ENCODE measurements at regions not wholly inside any gene's neighbourhood (a gene's known extent, or its start where the extent isn't known, plus 50 kb on each side); places are given as distances from the start of the nearest gene placed in this dataset.

GRCh38 chr15:93865586-93865985, 365.8 kb upstream of the MCTP2 start:
- Histone ChIP-seq H2BK12ac (ENCODE audit: low read length) (no peak overlapping the region), H3K9me3 (ENCODE audit: insufficient read depth, low read depth, low read length) (no peaks in the 10 kb centered on the region), H4K8ac (ENCODE audit: low read depth, low read length) (no peak overlapping the region), H3K4me3 (ENCODE audit: low read depth, low read length) (no peak overlapping the region), H2AFZ (ENCODE audit: insufficient read depth, low read length, poor library complexity) (no peak overlapping the region), H3K14ac (ENCODE audit: low read length) (no peak overlapping the region), H3K27me3 (ENCODE audit: insufficient read depth, low read length) (no peaks in the 10 kb centered on the region), H3K36me3 (ENCODE audit: control insufficient read depth in 1 of 2, insufficient read depth in 2 of 2, low read length in 2 of 2) (no peaks in the 10 kb centered on the region), H3K23ac (ENCODE audit: low read length) (no peak overlapping the region), H3K27ac (ENCODE audit: low read depth, low read length) (no peak overlapping the region), H4K12ac (ENCODE audit: low read depth, low read length) (no peak overlapping the region), H3K79me2 (ENCODE audit: control insufficient read depth, insufficient read depth, low read length, poor library complexity) (no peaks in the 10 kb centered on the region), H3K79me1 (ENCODE audit: low read length) (no peaks in the 10 kb centered on the region), H3K4me1 (ENCODE audit: control insufficient read depth in 1 of 2, insufficient read depth in 2 of 2, low read length in 2 of 2) (no peaks in the 10 kb centered on the region), H2BK5ac (ENCODE audit: low read depth, low read length, poor library complexity) (no peak overlapping the region), H3K4me2 (ENCODE audit: low read length) (no peak overlapping the region), H3K18ac (ENCODE audit: low read length) (no peak overlapping the region), H3K9ac (ENCODE audit: low read length) (no peak overlapping the region), H3K4ac (ENCODE audit: low read depth, low read length) (no peak overlapping the region), H2AK5ac (ENCODE audit: low read length) (no peak overlapping the region), H2BK120ac (ENCODE audit: insufficient read depth, low read length, poor library complexity) (no peak overlapping the region), H4K91ac (ENCODE audit: low read depth, low read length) (no peak overlapping the region)
- no CpG with 5 or more reads among the region's 4 CpGs for WGBS (ENCODE audit: extremely low coverage, insufficient coverage, insufficient read length)
- peak in 1 of 2 donors; percentile 32 for DNase-seq

- no peaks in the 10 kb centered on the region for H3K79me2 ChIP-seq (ENCODE audit: control insufficient read depth, insufficient read depth, low read length, poor library complexity)
- H3K9me3 ChIP-seq (ENCODE audit: insufficient read depth, low read depth, low read length): no peaks in the 10 kb centered on the region
- peak; percentile 3 to 34 for DNase-seq
- H2AK5ac ChIP-seq (ENCODE audit: low read length): no peak overlapping the region
- no peak overlapping the region for H3K27ac ChIP-seq (ENCODE audit: low read depth, low read length)
- no peak overlapping the region for H2BK5ac ChIP-seq (ENCODE audit: low read depth, low read length, poor library complexity)
- H2BK120ac ChIP-seq (ENCODE audit: insufficient read depth, low read length, poor library complexity): no peak overlapping the region
- no peak overlapping the region for H3K4me2 ChIP-seq (ENCODE audit: low read length)
- no peak overlapping the region for H4K8ac ChIP-seq (ENCODE audit: low read depth, low read length)
- no peaks in the 10 kb centered on the region for H3K79me1 ChIP-seq (ENCODE audit: low read length)
- no peak overlapping the region for H3K4ac ChIP-seq (ENCODE audit: low read depth, low read length)
- H3K27me3 ChIP-seq (ENCODE audit: insufficient read depth, low read length): no peaks in the 10 kb centered on the region
- no CpG with 5 or more reads among the region's 7 CpGs for WGBS (ENCODE audit: extremely low coverage, insufficient coverage, insufficient read length)
- no peak overlapping the region for H3K14ac ChIP-seq (ENCODE audit: low read length)
- no peak overlapping the region for H3K4me3 ChIP-seq (ENCODE audit: low read depth, low read length)
- H2AFZ ChIP-seq (ENCODE audit: insufficient read depth, low read length, poor library complexity): no peak overlapping the region
- H3K4me1 ChIP-seq (ENCODE audit: control insufficient read depth in 1 of 2, insufficient read depth in 2 of 2, low read length in 2 of 2): no peaks in the 10 kb centered on the region
- no peak overlapping the region for H3K9ac ChIP-seq (ENCODE audit: low read length)
- H2BK12ac ChIP-seq (ENCODE audit: low read length): no peak overlapping the region
- H4K12ac ChIP-seq (ENCODE audit: low read depth, low read length): no peak overlapping the region
- H4K91ac ChIP-seq (ENCODE audit: low read depth, low read length): no peak overlapping the region
- H3K18ac ChIP-seq (ENCODE audit: low read length): no peak overlapping the region
- no peaks in the 10 kb centered on the region for H3K36me3 ChIP-seq (ENCODE audit: control insufficient read depth in 1 of 2, insufficient read depth in 2 of 2, low read length in 2 of 2)
- no peak overlapping the region for H3K23ac ChIP-seq (ENCODE audit: low read length)
Observed at GRCh38 chr15:93862791-93863190, 368.6 kb upstream of the MCTP2 start.

GRCh38 chr15:93861956-93862741, 369.2 kb upstream of the MCTP2 start:
- no peak for DNase-seq
- H2AK5ac ChIP-seq (ENCODE audit: low read length): no peak overlapping the region
- no peak overlapping the region for H4K8ac ChIP-seq (ENCODE audit: low read depth, low read length)
- no peaks in the 10 kb centered on the region for H3K9me3 ChIP-seq (ENCODE audit: insufficient read depth, low read depth, low read length)
- H3K27me3 ChIP-seq (ENCODE audit: insufficient read depth, low read length): no peaks in the 10 kb centered on the region
- H2BK120ac ChIP-seq (ENCODE audit: insufficient read depth, low read length, poor library complexity): no peak overlapping the region
- no peak overlapping the region for H2BK12ac ChIP-seq (ENCODE audit: low read length)
- H3K36me3 ChIP-seq (ENCODE audit: control insufficient read depth in 1 of 2, insufficient read depth in 2 of 2, low read length in 2 of 2): no peaks in the 10 kb centered on the region
- H3K79me1 ChIP-seq (ENCODE audit: low read length): no peaks in the 10 kb centered on the region
- no peak overlapping the region for H3K4me3 ChIP-seq (ENCODE audit: low read depth, low read length)
- no peak overlapping the region for H2AFZ ChIP-seq (ENCODE audit: insufficient read depth, low read length, poor library complexity)
- H4K91ac ChIP-seq (ENCODE audit: low read depth, low read length): no peak overlapping the region
- H3K4me2 ChIP-seq (ENCODE audit: low read length): no peak overlapping the region
- no peak overlapping the region for H3K14ac ChIP-seq (ENCODE audit: low read length)
- no peaks in the 10 kb centered on the region for H3K79me2 ChIP-seq (ENCODE audit: control insufficient read depth, insufficient read depth, low read length, poor library complexity)
- no peak overlapping the region for H4K12ac ChIP-seq (ENCODE audit: low read depth, low read length)
- H3K18ac ChIP-seq (ENCODE audit: low read length): no peak overlapping the region
- no peak overlapping the region for H3K4ac ChIP-seq (ENCODE audit: low read depth, low read length)
- WGBS (ENCODE audit: extremely low coverage, insufficient coverage, insufficient read length): no CpG with 5 or more reads among the region's 5 CpGs
- no peak overlapping the region for H2BK5ac ChIP-seq (ENCODE audit: low read depth, low read length, poor library complexity)
- no peaks in the 10 kb centered on the region for H3K4me1 ChIP-seq (ENCODE audit: control insufficient read depth in 1 of 2, insufficient read depth in 2 of 2, low read length in 2 of 2)
- H3K23ac ChIP-seq (ENCODE audit: low read length): no peak overlapping the region
- H3K9ac ChIP-seq (ENCODE audit: low read length): no peak overlapping the region
- H3K27ac ChIP-seq (ENCODE audit: low read depth, low read length): no peak overlapping the region

GRCh38 chr15:93861413-93861812, 369.9 kb upstream of the MCTP2 start:
- H3K27me3 ChIP-seq (ENCODE audit: insufficient read depth, low read length): no peaks in the 10 kb centered on the region
- no peak overlapping the region for H3K23ac ChIP-seq (ENCODE audit: low read length)
- no peaks in the 10 kb centered on the region for H3K79me1 ChIP-seq (ENCODE audit: low read length)
- H3K14ac ChIP-seq (ENCODE audit: low read length): no peak overlapping the region
- no peak overlapping the region for H4K8ac ChIP-seq (ENCODE audit: low read depth, low read length)
- H2BK5ac ChIP-seq (ENCODE audit: low read depth, low read length, poor library complexity): no peak overlapping the region
- no peak overlapping the region for H2AK5ac ChIP-seq (ENCODE audit: low read length)
- no peak overlapping the region for H2AFZ ChIP-seq (ENCODE audit: insufficient read depth, low read length, poor library complexity)
- no peak overlapping the region for H3K4me2 ChIP-seq (ENCODE audit: low read length)
- H3K27ac ChIP-seq (ENCODE audit: low read depth, low read length): no peak overlapping the region
- no peak overlapping the region for H2BK12ac ChIP-seq (ENCODE audit: low read length)
- no peak overlapping the region for H4K91ac ChIP-seq (ENCODE audit: low read depth, low read length)
- no peak overlapping the region for H3K4me3 ChIP-seq (ENCODE audit: low read depth, low read length)
- no CpG with 5 or more reads among the region's 10 CpGs for WGBS (ENCODE audit: extremely low coverage, insufficient coverage, insufficient read length)
- H3K36me3 ChIP-seq (ENCODE audit: control insufficient read depth in 1 of 2, insufficient read depth in 2 of 2, low read length in 2 of 2): no peaks in the 10 kb centered on the region
- no peak overlapping the region for H4K12ac ChIP-seq (ENCODE audit: low read depth, low read length)
- H3K79me2 ChIP-seq (ENCODE audit: control insufficient read depth, insufficient read depth, low read length, poor library complexity): no peaks in the 10 kb centered on the region
- no peaks in the 10 kb centered on the region for H3K9me3 ChIP-seq (ENCODE audit: insufficient read depth, low read depth, low read length)
- DNase-seq: peak in 1 of 2 donors; percentile 28
- H3K4me1 ChIP-seq (ENCODE audit: control insufficient read depth in 1 of 2, insufficient read depth in 2 of 2, low read length in 2 of 2): no peaks in the 10 kb centered on the region
- H3K4ac ChIP-seq (ENCODE audit: low read depth, low read length): no peak overlapping the region
- no peak overlapping the region for H3K18ac ChIP-seq (ENCODE audit: low read length)
- H3K9ac ChIP-seq (ENCODE audit: low read length): no peak overlapping the region
- no peak overlapping the region for H2BK120ac ChIP-seq (ENCODE audit: insufficient read depth, low read length, poor library complexity)

Data from trophoblast cell (in vitro differentiated cells and primary cell).